H9 (cell line): ENCODE measurements at regions not wholly inside any gene's neighbourhood (a gene's known extent, or its start where the extent isn't known, plus 50 kb on each side); places are given as distances from the start of the nearest gene placed in this dataset.

Experiments
- DNase-seq: peaks from one replicate; pipeline ENCODE4 v3.0.0-alpha.2; 2017
- H2AFZ ChIP-seq: one replicate; pipeline ENCODE4 v1.6.1; 2013; ENCODE audit warnings: mild to moderate bottlenecking, low read length, control low read depth, moderate library complexity
- H2AK5ac ChIP-seq: 2 replicates; pipeline ENCODE4 v1.6.1; 2013; ENCODE audit warnings: low read length, control low read depth, mixed read lengths; ENCODE audit not compliant: insufficient read length
- H2BK120ac ChIP-seq: one replicate; pipeline ENCODE4 v1.6.1; 2013; ENCODE audit warnings: low read depth, mild to moderate bottlenecking, low read length, control low read depth, inconsistent platforms; ENCODE audit not compliant: poor library complexity, severe bottlenecking
- H2BK12ac ChIP-seq: 2 replicates; pipeline ENCODE4 v1.6.1; 2013; ENCODE audit warnings: low read length, control low read depth, mixed read lengths, low read depth; ENCODE audit not compliant: insufficient read length
- H2BK15ac ChIP-seq: 2 replicates; pipeline ENCODE4 v1.6.1; 2013; ENCODE audit warnings: low read depth, low read length, control low read depth
- H2BK20ac ChIP-seq: one replicate; pipeline ENCODE4 v1.6.1; 2013; ENCODE audit warnings: low read depth, mild to moderate bottlenecking, low read length, control low read depth, inconsistent platforms; ENCODE audit not compliant: poor library complexity, severe bottlenecking
- H2BK5ac ChIP-seq: 2 replicates; pipeline ENCODE4 v1.6.1; 2013; ENCODE audit warnings: low read length, control low read depth, mixed read lengths; ENCODE audit not compliant: insufficient read length
- H3K14ac ChIP-seq: 2 replicates; pipeline ENCODE4 v1.6.1; 2013; ENCODE audit warnings: low read length, control low read depth; ENCODE audit not compliant: insufficient read depth
- H3K18ac ChIP-seq: 2 replicates; pipeline ENCODE4 v1.6.1; 2013; ENCODE audit warnings: low read depth, mild to moderate bottlenecking, mixed read lengths, low read length, control low read depth; ENCODE audit not compliant: insufficient read length
- H3K23ac ChIP-seq: 2 replicates; pipeline ENCODE4 v1.6.1; 2013; ENCODE audit warnings: low read length, control low read depth, mixed read lengths, low read depth; ENCODE audit not compliant: insufficient read length
- H3K23me2 ChIP-seq: 2 replicates; pipeline ENCODE4 v1.6.1; 2013; ENCODE audit warnings: low read depth, mild to moderate bottlenecking, mixed read lengths, low read length, control low read depth; ENCODE audit not compliant: insufficient read length, poor library complexity, severe bottlenecking
- H3K27ac ChIP-seq: 2 replicates; pipeline ENCODE4 v1.5.1; 2013; ENCODE audit warnings: low read length, control low read depth, mixed read lengths, low read depth; ENCODE audit not compliant: insufficient read length
- H3K27me3 ChIP-seq: 2 replicates; pipeline ENCODE4 v1.6.1; 2013; ENCODE audit warnings: low read length, control low read depth, inconsistent platforms; ENCODE audit not compliant: insufficient read depth
- H3K4ac ChIP-seq: 2 replicates; pipeline ENCODE4 v1.6.1; 2013; ENCODE audit warnings: low read depth, mild to moderate bottlenecking, control low read depth, inconsistent platforms, low read length, moderate library complexity
- H3K4me1 ChIP-seq: 2 replicates; pipeline ENCODE4 v1.6.1; 2013; ENCODE audit warnings: low read length, control low read depth, inconsistent platforms; ENCODE audit not compliant: insufficient read depth
- H3K4me2 ChIP-seq: 2 replicates; pipeline ENCODE4 v1.6.1; 2013; ENCODE audit warnings: low read length, control low read depth, mixed read lengths; ENCODE audit not compliant: insufficient read length, insufficient read depth
- H3K56ac ChIP-seq: 2 replicates; pipeline ENCODE4 v1.6.1; 2013; ENCODE audit warnings: low read depth, mild to moderate bottlenecking, mixed read lengths, low read length, control low read depth; ENCODE audit not compliant: insufficient read length
- H3K79me1 ChIP-seq: 2 replicates; pipeline ENCODE4 v1.6.1; 2013; ENCODE audit warnings: low read depth, mild to moderate bottlenecking, moderate library complexity, low read length, control low read depth, inconsistent platforms; ENCODE audit not compliant: insufficient read depth, poor library complexity, severe bottlenecking
- H3K79me2 ChIP-seq: 2 replicates; pipeline ENCODE4 v1.6.1; 2013; ENCODE audit warnings: low read length, control low read depth, inconsistent platforms; ENCODE audit not compliant: insufficient read depth
- H3K9ac ChIP-seq: 2 replicates; pipeline ENCODE4 v1.6.1; 2013; ENCODE audit warnings: low read length, control low read depth, mixed read lengths; ENCODE audit not compliant: insufficient read length; ENCODE audit errors: extremely low read depth
- H3K9me3 ChIP-seq: one replicate; pipeline ENCODE4 v1.6.1; 2013; ENCODE audit warnings: low read depth, low read length, inconsistent platforms; ENCODE audit not compliant: control insufficient read depth
- H3T11ph ChIP-seq: one replicate; pipeline ENCODE4 v1.6.1; 2013; ENCODE audit warnings: mild to moderate bottlenecking, low read length, control low read depth, inconsistent platforms
- H4K20me1 ChIP-seq: one replicate; pipeline ENCODE4 v1.6.1; 2013; ENCODE audit not compliant: control insufficient read depth, insufficient read length, insufficient read depth
- H4K5ac ChIP-seq: 2 replicates; pipeline ENCODE4 v1.6.1; 2013; ENCODE audit warnings: low read depth, mild to moderate bottlenecking, mixed read lengths, low read length, control low read depth; ENCODE audit not compliant: insufficient read length
- H4K8ac ChIP-seq: replicated peaks from 2 replicates; pipeline ENCODE4 v1.6.1; 2013; ENCODE audit warnings: low read length, control low read depth, mixed read lengths, low read depth; ENCODE audit not compliant: insufficient read length
- H4K91ac ChIP-seq: 2 replicates; pipeline ENCODE4 v1.6.1; 2013; ENCODE audit warnings: low read depth, mild to moderate bottlenecking, moderate library complexity, mixed read lengths, low read length, control low read depth; ENCODE audit not compliant: insufficient read length
- H3K27ac Mint-ChIP-seq, 3 experiments: 2 replicates in 2 of 3; 3 replicates in 1 of 3; pipeline ENCODE4 v1.8.0; 2020 to 2021; ENCODE audit warnings: mixed read lengths in 3 of 3, mild to moderate bottlenecking in 1 of 3, moderate library complexity in 1 of 3
- H3K27me3 Mint-ChIP-seq: 2 replicates; pipeline ENCODE4 v1.8.0; 2021; ENCODE audit warnings: low read depth, mild to moderate bottlenecking, moderate library complexity, mixed read lengths
- H3K36me3 Mint-ChIP-seq, 3 experiments: 2 replicates in 2 of 3; 3 replicates in 1 of 3; pipeline ENCODE4 v1.8.0; 2020 to 2021; ENCODE audit warnings: low read depth in 3 of 3, mixed read lengths in 3 of 3; ENCODE audit not compliant: insufficient read depth in 1 of 3
- H3K4me1 Mint-ChIP-seq, 2 experiments: 2 replicates each; pipeline ENCODE4 v1.8.0; 2020; ENCODE audit warnings: mixed read lengths in 2 of 2
- H3K4me3 Mint-ChIP-seq, 2 experiments: 2 replicates in 1 of 2; 3 replicates in 1 of 2; pipeline ENCODE4 v1.8.0; 2020 to 2021; ENCODE audit warnings: mild to moderate bottlenecking in 2 of 2, mixed read lengths in 2 of 2, moderate library complexity in 1 of 2
- H3K9me3 Mint-ChIP-seq, 2 experiments: 2 replicates in 1 of 2; 3 replicates in 1 of 2; pipeline ENCODE4 v1.8.0; 2020; ENCODE audit warnings: mild to moderate bottlenecking in 2 of 2, mixed read lengths in 2 of 2, moderate library complexity in 1 of 2
- CTCF ChIP-seq: fragments of 200-600 bp; sonication (generic); conservative IDR thresholded peaks from 3 replicates; pipeline ENCODE4 v1.8.0; 2021; ENCODE audit warnings: antibody characterized with exemption, mild to moderate bottlenecking
- WGBS: extraction: QIAGEN DNeasy Blood & Tissue Kit; methylation state at CpG from one replicate; pipeline ENCODE4 v1.1.7; 2013; ENCODE audit warnings: missing lambda C conversion rate, low lambda C conversion rate, mixed read lengths; ENCODE audit not compliant: insufficient read length; ENCODE audit errors: extremely low coverage; 5-methylcytosine and 5-hydroxymethylcytosine counted together

- no peak overlapping the region for H3K4me2 ChIP-seq
- no peak overlapping the region for H3K9ac ChIP-seq
- no CpG with 5 or more reads among the region's 12 CpGs for WGBS
- no peak overlapping the region for H2AK5ac ChIP-seq
- no peak overlapping the region for H3K14ac ChIP-seq
- no peak overlapping the region for H3K23ac ChIP-seq
- no peak overlapping the region for H2BK20ac ChIP-seq
- Mint-ChIP-seq H3K9me3 (no peaks in the 10 kb centered on the region; a peak in 1 of 5 replicates), H3K27ac (no peak overlapping the region), H3K4me1 (peaks cover 14 to 17% of the 10 kb centered on the region in 2 experiments), H3K36me3 (no peaks in the 10 kb centered on the region; a peak in 1 of 7 replicates), H3K4me3 (no peak overlapping the region; a peak in 1 of 5 replicates), H3K27me3 (peaks cover 8% of the 10 kb centered on the region)
- H3K27ac ChIP-seq: no peak overlapping the region
- DNase-seq: no peak
- H3K27me3 ChIP-seq: no peaks in the 10 kb centered on the region
- no peak overlapping the region for H2BK5ac ChIP-seq
- no peak overlapping the region for H3K18ac ChIP-seq
- no peaks in the 10 kb centered on the region for H3K79me1 ChIP-seq
- H3K23me2 ChIP-seq: no peaks in the 10 kb centered on the region
- H3K56ac ChIP-seq: no peak overlapping the region
- no peaks in the 10 kb centered on the region for H3K9me3 ChIP-seq
- H3K79me2 ChIP-seq: no peaks in the 10 kb centered on the region
- TF ChIP-seq CTCF: no peak
- H2BK15ac ChIP-seq: no peak overlapping the region
- no peak overlapping the region for H2BK12ac ChIP-seq
- H3K4ac ChIP-seq: no peak overlapping the region
- no peak overlapping the region for H4K5ac ChIP-seq
- peaks cover 6% of the 10 kb centered on the region; the same call in 1 of the 2 replicates for H3K4me1 ChIP-seq
- H4K8ac ChIP-seq: no peak overlapping the region
- no peak overlapping the region for H3T11ph ChIP-seq
- H4K20me1 ChIP-seq: no peaks in the 10 kb centered on the region
- H2AFZ ChIP-seq: no peak overlapping the region
- no peak overlapping the region for H2BK120ac ChIP-seq
- no peak overlapping the region for H4K91ac ChIP-seq
These were observed 138.4 kb upstream of the TNS3 start for GRCh38 chr7:47720141-47720906.
